HepG2 (cell line): ENCODE measurements at regions not wholly inside any gene's neighbourhood (a gene's known extent, or its start where the extent isn't known, plus 50 kb on each side); places are given as distances from the start of the nearest gene placed in this dataset.

Experiments
- PAWR ChIP-seq: sonication (generic); formaldehyde crosslinking; IDR thresholded peaks from 2 replicates; pipeline ENCODE4 v1.4.0; 2020; ENCODE audit warnings: missing genetic modification reagents, mild to moderate bottlenecking, borderline replicate concordance
- RCOR2 ChIP-seq: IDR thresholded peaks from 2 replicates; pipeline ENCODE4 v1.6.1; 2016; ENCODE audit warnings: missing biosample characterization, missing genetic modification reagents
- RFX1 ChIP-seq: fragments of 450-650 bp; IDR thresholded peaks from 2 replicates; pipeline ENCODE4 v1.6.1; 2017
- ZBTB40 ChIP-seq, 2 experiments: fragments of 450-650 bp in 1 of 2; sonication (generic) in 1 of 2; formaldehyde crosslinking in 1 of 2; IDR thresholded peaks; 2 replicates each; pipeline versions ENCODE4 v1.6.1 to v1.8.0; 2016 to 2022; ENCODE audit warnings: antibody characterized with exemption in 1 of 2, mild to moderate bottlenecking in 1 of 2, missing genetic modification reagents in 1 of 2
- ZFP37 ChIP-seq: sonication (generic); formaldehyde crosslinking; IDR thresholded peaks from 2 replicates; pipeline ENCODE4 v1.4.0; 2020; ENCODE audit warnings: missing genetic modification reagents, borderline replicate concordance
- ZNF136 ChIP-seq: sonication (generic); formaldehyde crosslinking; IDR thresholded peaks from 2 replicates; pipeline ENCODE4 v1.8.1; 2022; ENCODE audit warnings: low read depth, mild to moderate bottlenecking, moderate library complexity, missing genetic modification reagents
- ZNF33B ChIP-seq: sonication (generic); formaldehyde crosslinking; IDR thresholded peaks from 2 replicates; pipeline ENCODE4 v1.5.1; 2020; ENCODE audit warnings: mild to moderate bottlenecking, missing genetic modification reagents
- ZNF572 ChIP-seq: sonication (generic); formaldehyde crosslinking; IDR thresholded peaks from 2 replicates; pipeline ENCODE4 v1.5.1; 2020; ENCODE audit warnings: mild to moderate bottlenecking, missing genetic modification reagents
- TF ChIP-seq, protein P1 (sequence below): sonication (generic); formaldehyde crosslinking; IDR thresholded peaks from 2 replicates; pipeline ENCODE4 v1.4.0; 2020; ENCODE audit warnings: missing genetic modification reagents
- TF ChIP-seq, protein P2 (sequence below), 2 experiments: sonication (generic) in 1 of 2; formaldehyde crosslinking in 1 of 2; IDR thresholded peaks; 2 replicates each; pipeline versions ENCODE4 v1.5.1 to v1.6.1; 2011 to 2020; ENCODE audit warnings: borderline replicate concordance in 1 of 2, low read depth in 1 of 2, low read length in 1 of 2, mild to moderate bottlenecking in 1 of 2, missing genetic modification reagents in 1 of 2, moderate library complexity in 1 of 2

DNA sequence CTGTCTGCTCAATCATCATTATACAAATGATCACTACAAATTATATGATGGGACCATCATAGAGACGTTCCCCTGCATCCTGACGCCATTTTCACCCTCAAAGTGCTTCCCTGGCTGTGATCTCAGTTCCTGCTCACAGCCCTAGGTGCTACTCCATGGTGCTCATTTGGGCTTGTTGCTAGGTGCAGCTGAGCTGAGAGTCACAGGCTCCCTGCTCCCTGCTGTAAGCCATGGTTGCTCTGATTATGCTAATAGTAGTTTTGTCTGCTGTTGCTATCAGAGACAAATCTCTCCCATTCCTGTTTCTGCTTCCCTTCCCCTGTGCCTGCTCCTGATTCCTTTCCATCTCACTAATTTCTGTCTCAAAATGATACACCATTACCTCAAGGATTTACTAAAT, 474.3 kb downstream of the METTL15 start (continued):
- TF ChIP-seq ZBTB40 (IDR thresholded peaks at IDR 0.05): no peak
- no peak for TF ChIP-seq ZBTB40 (CRISPR knock-in tag; IDR thresholded peaks at IDR 0.05)
- no peak for TF ChIP-seq ZNF572
- TF ChIP-seq RCOR2: no peak
- TF ChIP-seq ZNF136 (CRISPR knock-in tag): no peak
- no peak for TF ChIP-seq RFX1
- TF ChIP-seq, protein P1, sequence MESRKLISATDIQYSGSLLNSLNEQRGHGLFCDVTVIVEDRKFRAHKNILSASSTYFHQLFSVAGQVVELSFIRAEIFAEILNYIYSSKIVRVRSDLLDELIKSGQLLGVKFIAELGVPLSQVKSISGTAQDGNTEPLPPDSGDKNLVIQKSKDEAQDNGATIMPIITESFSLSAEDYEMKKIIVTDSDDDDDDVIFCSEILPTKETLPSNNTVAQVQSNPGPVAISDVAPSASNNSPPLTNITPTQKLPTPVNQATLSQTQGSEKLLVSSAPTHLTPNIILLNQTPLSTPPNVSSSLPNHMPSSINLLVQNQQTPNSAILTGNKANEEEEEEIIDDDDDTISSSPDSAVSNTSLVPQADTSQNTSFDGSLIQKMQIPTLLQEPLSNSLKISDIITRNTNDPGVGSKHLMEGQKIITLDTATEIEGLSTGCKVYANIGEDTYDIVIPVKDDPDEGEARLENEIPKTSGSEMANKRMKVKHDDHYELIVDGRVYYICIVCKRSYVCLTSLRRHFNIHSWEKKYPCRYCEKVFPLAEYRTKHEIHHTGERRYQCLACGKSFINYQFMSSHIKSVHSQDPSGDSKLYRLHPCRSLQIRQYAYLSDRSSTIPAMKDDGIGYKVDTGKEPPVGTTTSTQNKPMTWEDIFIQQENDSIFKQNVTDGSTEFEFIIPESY (CRISPR knock-in tag): no peak
- TF ChIP-seq, protein P2, sequence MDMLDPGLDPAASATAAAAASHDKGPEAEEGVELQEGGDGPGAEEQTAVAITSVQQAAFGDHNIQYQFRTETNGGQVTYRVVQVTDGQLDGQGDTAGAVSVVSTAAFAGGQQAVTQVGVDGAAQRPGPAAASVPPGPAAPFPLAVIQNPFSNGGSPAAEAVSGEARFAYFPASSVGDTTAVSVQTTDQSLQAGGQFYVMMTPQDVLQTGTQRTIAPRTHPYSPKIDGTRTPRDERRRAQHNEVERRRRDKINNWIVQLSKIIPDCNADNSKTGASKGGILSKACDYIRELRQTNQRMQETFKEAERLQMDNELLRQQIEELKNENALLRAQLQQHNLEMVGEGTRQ (IDR thresholded peaks at IDR 0.05; ENCODE audit: low read depth, low read length): no peak
- TF ChIP-seq, protein P2 (CRISPR knock-in tag; IDR thresholded peaks at IDR 0.05; ENCODE audit: borderline replicate concordance): no peak
- TF ChIP-seq ZFP37 (CRISPR knock-in tag): no peak
- no peak for TF ChIP-seq ZNF33B (CRISPR knock-in tag)
- no peak for TF ChIP-seq PAWR (CRISPR knock-in tag)
